Panc1 (cell line): ENCODE measurements at regions not wholly inside any gene's neighbourhood (a gene's known extent, or its start where the extent isn't known, plus 50 kb on each side); places are given as distances from the start of the nearest gene placed in this dataset.

Experiments
- POLR2AphosphoS5 ChIP-seq: IDR thresholded peaks from 2 replicates; pipeline ENCODE4 v1.6.1; 2012; ENCODE audit warnings: mild to moderate bottlenecking, low read depth, low read length, moderate library complexity
- SIN3A ChIP-seq: IDR thresholded peaks from 2 replicates; pipeline ENCODE4 v1.6.1; 2012; ENCODE audit warnings: low read depth, mild to moderate bottlenecking, low read length, moderate library complexity, borderline replicate concordance; ENCODE audit not compliant: insufficient read depth
- TF ChIP-seq, protein P1 (sequence below): fragments of 450-650 bp; IDR thresholded peaks from 2 replicates; pipeline ENCODE4 v1.5.1; 2017; ENCODE audit warnings: mild to moderate bottlenecking

DNA sequence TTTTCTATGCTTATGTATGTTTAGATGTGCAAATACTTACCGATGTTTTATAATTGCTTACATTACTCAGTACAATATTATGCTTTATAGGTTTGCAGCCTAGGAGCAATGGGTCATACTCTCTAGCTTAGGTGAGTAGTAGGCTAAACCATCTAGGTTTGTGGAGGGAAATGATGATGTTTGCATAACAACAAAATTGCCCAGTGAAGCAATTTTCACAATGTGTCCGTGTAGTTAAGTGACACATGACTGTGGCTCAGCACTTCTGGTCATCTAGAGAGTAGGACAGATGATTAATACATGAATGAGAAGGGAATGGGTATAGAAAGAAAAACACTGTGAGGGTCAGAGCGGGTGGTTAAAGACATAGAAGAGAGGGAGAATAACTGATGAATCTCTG is 2116.2 kb upstream of the PIK3C3 start:
- TF ChIP-seq POLR2AphosphoS5 (no peak), SIN3A (no peak)
- TF ChIP-seq, protein P1, sequence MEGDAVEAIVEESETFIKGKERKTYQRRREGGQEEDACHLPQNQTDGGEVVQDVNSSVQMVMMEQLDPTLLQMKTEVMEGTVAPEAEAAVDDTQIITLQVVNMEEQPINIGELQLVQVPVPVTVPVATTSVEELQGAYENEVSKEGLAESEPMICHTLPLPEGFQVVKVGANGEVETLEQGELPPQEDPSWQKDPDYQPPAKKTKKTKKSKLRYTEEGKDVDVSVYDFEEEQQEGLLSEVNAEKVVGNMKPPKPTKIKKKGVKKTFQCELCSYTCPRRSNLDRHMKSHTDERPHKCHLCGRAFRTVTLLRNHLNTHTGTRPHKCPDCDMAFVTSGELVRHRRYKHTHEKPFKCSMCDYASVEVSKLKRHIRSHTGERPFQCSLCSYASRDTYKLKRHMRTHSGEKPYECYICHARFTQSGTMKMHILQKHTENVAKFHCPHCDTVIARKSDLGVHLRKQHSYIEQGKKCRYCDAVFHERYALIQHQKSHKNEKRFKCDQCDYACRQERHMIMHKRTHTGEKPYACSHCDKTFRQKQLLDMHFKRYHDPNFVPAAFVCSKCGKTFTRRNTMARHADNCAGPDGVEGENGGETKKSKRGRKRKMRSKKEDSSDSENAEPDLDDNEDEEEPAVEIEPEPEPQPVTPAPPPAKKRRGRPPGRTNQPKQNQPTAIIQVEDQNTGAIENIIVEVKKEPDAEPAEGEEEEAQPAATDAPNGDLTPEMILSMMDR: no peak
